AG04449 (cell line): ENCODE measurements at regions not wholly inside any gene's neighbourhood (a gene's known extent, or its start where the extent isn't known, plus 50 kb on each side); places are given as distances from the start of the nearest gene placed in this dataset.

Experiments used
- CTCF ChIA-PET: fragments of 350-600 bp; formaldehyde crosslinking; extraction: SDS; loops from one replicate; lab custom pipeline; 2021; ENCODE audit warnings: antibody characterized with exemption; lab: Yijun Ruan, JAX
- POLR2A ChIA-PET: fragments of 400-600, 350-600 bp; formaldehyde crosslinking; extraction: SDS; loops from one replicate; lab custom pipeline; 2020; ENCODE audit warnings: antibody characterized with exemption, inconsistent platforms; lab: Yijun Ruan, JAX
- DNase-seq: peaks from one replicate; pipeline ENCODE4 v3.0.0-alpha.2; 2010; ENCODE audit warnings: low read depth, low spot score
- H3K4me3 ChIP-seq: 2 replicates; pipeline ENCODE4 v1.5.1; 2011; ENCODE audit warnings: low read depth, mild to moderate bottlenecking, control low read depth, low read length
- TF ChIP-seq, protein P1 (sequence below): IDR thresholded peaks from one replicate; pipeline ENCODE4 v1.5.1; 2011; ENCODE audit warnings: mild to moderate bottlenecking, moderate library complexity, low read length, control low read depth, inconsistent platforms; ENCODE audit not compliant: insufficient read depth; ENCODE audit errors: missing control alignments

DNA sequence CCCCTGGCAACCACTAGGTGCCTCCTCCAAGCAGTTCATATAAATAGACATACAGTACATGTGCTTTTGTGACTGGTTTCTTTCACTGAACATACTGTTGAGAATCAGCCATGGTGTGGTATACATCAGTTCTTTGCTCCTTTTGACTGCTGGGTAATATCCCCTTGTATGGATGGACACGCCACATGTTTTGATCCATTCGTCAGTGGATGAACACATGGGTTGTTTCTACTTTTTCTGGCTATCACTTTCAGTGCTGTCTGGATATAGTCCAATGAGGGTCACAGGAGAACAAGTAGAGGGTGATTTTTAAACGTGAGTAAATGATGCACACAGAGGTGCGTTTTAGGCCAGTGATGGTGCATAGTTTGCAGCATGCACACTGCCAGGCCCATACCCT lies 183.9 kb downstream of the FOXA2 start:
- TF ChIP-seq, protein P1, sequence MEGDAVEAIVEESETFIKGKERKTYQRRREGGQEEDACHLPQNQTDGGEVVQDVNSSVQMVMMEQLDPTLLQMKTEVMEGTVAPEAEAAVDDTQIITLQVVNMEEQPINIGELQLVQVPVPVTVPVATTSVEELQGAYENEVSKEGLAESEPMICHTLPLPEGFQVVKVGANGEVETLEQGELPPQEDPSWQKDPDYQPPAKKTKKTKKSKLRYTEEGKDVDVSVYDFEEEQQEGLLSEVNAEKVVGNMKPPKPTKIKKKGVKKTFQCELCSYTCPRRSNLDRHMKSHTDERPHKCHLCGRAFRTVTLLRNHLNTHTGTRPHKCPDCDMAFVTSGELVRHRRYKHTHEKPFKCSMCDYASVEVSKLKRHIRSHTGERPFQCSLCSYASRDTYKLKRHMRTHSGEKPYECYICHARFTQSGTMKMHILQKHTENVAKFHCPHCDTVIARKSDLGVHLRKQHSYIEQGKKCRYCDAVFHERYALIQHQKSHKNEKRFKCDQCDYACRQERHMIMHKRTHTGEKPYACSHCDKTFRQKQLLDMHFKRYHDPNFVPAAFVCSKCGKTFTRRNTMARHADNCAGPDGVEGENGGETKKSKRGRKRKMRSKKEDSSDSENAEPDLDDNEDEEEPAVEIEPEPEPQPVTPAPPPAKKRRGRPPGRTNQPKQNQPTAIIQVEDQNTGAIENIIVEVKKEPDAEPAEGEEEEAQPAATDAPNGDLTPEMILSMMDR: no peak
- no peak for DNase-seq
- POLR2A ChIA-PET: no interaction called here
- no peak overlapping the region for H3K4me3 ChIP-seq
- CTCF ChIA-PET: no interaction called here

DNA sequence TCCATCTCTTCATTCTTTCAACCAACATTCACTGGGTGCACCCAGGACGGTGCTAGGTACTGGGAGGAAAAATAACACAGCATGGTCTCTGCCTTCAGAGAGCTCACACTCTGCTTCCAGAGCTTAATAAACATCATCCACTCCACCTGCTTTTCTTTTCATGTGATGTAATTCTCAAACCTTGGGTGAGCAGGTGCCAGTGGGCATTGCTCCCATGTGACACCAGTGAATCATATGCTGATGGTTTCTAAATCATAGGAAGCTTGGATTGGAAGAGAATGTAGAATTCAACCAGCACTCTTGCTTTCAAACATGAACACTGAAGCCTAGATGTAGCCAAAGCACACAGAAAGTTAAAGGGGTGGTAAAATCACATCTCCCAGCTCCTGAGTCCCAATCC lies 189.8 kb downstream of the FOXA2 start:
- ChIA-PET POLR2A (no interaction called here), CTCF (no interaction called here)
- no peak for DNase-seq

DNA sequence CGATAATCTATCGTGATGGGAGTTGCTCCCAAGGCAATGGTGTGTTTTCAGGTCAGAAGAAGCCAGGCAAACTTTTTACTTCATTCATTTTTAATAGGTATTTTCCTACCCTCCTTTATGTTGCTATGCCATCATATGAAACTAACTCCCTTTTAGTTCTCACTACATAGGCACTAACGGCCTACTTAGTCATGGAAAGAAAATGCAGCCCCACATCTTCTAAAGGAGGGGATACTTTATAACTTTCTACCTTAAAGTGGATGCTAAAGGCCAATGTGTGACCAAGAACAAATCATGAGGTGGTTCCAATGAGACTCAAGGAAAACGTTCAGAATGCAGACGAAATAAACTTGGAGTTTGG lies 193.8 kb downstream of the FOXA2 start:
- ChIA-PET CTCF (no interaction called here), POLR2A (no interaction called here)
- DNase-seq: no peak
- H3K4me3 ChIP-seq: no peak overlapping the region
- TF ChIP-seq, protein P1: no peak

More for the DNA sequence above, 189.8 kb downstream of the FOXA2 start:
- TF ChIP-seq, protein P1: no peak
- H3K4me3 ChIP-seq: no peak overlapping the region

DNA sequence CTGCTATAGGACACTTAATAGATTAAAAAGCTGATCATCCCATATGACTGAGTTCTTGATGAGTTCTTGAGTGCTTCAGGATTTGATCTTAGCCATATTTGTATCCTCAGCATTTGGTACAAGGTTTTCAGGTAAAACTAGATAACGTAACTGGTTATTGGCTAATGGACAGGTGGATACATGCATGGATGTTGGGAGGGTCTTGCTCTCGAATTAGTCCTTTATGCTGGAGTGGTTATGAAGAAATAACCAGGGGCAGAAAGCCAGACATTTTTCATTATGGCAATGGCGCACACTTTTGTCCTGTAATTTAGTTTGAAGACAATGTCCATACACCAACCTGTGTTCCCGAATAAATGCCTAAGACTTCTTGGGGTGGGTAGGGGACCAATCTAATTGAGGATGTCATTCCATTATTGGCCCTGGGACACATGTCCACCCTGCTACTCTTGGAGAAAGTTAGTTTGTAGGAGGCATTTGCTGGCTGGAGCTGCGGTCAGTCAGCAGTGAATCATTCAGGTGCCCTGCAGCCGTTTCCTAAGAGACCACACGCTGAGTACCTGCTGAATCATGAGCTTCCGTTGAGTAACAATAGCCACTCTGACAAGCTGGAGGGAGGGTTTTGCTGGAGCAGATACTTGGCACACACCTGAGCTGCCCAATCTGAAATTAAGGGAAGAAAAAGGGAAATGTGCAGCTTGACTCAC lies 194.4 kb downstream of the FOXA2 start:
- no peak for DNase-seq
- ChIA-PET CTCF (no interaction called here), POLR2A (no interaction called here)
- H3K4me3 ChIP-seq: no peak overlapping the region
- TF ChIP-seq, protein P1: no peak

DNA sequence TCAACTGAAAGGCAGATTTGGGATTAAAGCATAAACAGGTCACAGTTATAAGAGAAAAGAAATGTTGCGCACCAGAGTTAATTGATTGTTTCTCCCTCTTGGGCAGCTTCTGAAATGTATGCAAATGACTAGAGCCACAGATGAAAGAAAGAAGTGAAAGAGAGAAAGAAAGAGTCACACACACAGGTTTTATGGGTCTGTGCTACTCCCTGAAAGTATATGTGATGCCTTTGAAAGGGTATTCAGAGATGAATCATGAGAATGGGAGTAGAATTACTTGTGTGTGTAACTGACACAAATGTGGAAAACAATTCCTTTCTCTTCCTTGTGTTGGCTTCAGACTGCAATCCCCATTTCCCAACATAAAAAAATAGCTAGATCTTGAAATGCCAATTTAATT lies 196.9 kb downstream of the FOXA2 start:
- no peak overlapping the region for H3K4me3 ChIP-seq
- TF ChIP-seq, protein P1: no peak
- ChIA-PET POLR2A (no interaction called here), CTCF (no interaction called here)
- DNase-seq: no peak

DNA sequence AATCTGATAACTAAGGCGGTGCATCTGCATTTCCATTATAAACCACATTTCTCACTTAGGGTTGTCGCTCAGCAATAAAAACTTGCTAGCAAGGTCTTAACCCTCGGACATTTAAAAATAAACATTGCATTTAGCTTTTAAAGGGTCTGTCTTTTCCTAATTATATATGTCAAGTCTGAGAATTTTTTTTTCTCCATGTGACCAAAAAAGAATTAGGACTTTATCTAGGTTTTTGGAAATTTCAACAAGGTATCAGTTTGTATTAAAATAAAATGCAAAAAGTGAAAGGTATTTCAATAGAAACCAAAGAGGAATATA lies 198.1 kb downstream of the FOXA2 start:
- no peak for DNase-seq
- TF ChIP-seq, protein P1: no peak
- POLR2A ChIA-PET: no interaction called here
- no peak overlapping the region for H3K4me3 ChIP-seq
- CTCF ChIA-PET: no interaction called here
